Fibroblast of skin of left quadriceps (primary cell): ENCODE measurements at regions not wholly inside any gene's neighbourhood (a gene's known extent, or its start where the extent isn't known, plus 50 kb on each side); places are given as distances from the start of the nearest gene placed in this dataset.
A peak's percentile ranks its signal among the peaks of the same experiment; 100 is the strongest.
"Not testable (repeated sequence)": the region's sequence is repeated elsewhere in the genome, so short reads cannot be mapped to it uniquely, and the experiment has no call there.

ENCODE experiments used
- DNase-seq, 2 experiments: peaks; one replicate each; pipeline ENCODE4 v3.0.0-alpha.2; 2013; ENCODE audit warnings: low read depth in 2 of 2

- not testable (repeated sequence) for DNase-seq
Measured at GRCh38 chr9:62833323-62834200, 1643.7 kb downstream of the SPATA31A7 start.

- DNase-seq = not testable (repeated sequence)
Measured at GRCh38 chr9:62837254-62837911, 1647.5 kb downstream of the SPATA31A7 start.

- peak; percentile 59 to 62 for DNase-seq
Measured at GRCh38 chr9:62838024-62838718, 1648.3 kb downstream of the SPATA31A7 start.

GRCh38 chr9:62839168-62839567 is 1649.3 kb downstream of the SPATA31A7 start:
- DNase-seq = not testable (repeated sequence)

GRCh38 chr9:62843145-62843544 is 1653.3 kb downstream of the SPATA31A7 start:
- DNase-seq = not testable (repeated sequence)

GRCh38 chr9:62843706-62844290 is 1654.0 kb downstream of the SPATA31A7 start:
- DNase-seq = not testable (repeated sequence)

GRCh38 chr9:62844681-62845185 is 1654.9 kb downstream of the SPATA31A7 start:
- not testable (repeated sequence) for DNase-seq

GRCh38 chr9:62848258-62848657 is 1658.4 kb downstream of the SPATA31A7 start:
- DNase-seq = not testable (repeated sequence)

GRCh38 chr9:62849991-62850390 is 1660.2 kb downstream of the SPATA31A7 start:
- DNase-seq = not testable (repeated sequence)

- DNase-seq = not testable (repeated sequence)
Measured at GRCh38 chr9:62857280-62857679, 1667.4 kb downstream of the SPATA31A7 start.

GRCh38 chr9:62858240-62858639 is 1668.4 kb downstream of the SPATA31A7 start:
- not testable (repeated sequence) for DNase-seq

GRCh38 chr9:62860939-62861860 is 1671.4 kb downstream of the SPATA31A7 start:
- not testable (repeated sequence) for DNase-seq

GRCh38 chr9:62862180-62862579 is 1672.3 kb downstream of the SPATA31A7 start:
- DNase-seq = not testable (repeated sequence)

GRCh38 chr9:62863319-62863718 is 1673.5 kb downstream of the SPATA31A7 start:
- not testable (repeated sequence) for DNase-seq

GRCh38 chr9:62863867-62864266 is 1674.0 kb downstream of the SPATA31A7 start:
- not testable (repeated sequence) for DNase-seq

- not testable (repeated sequence) for DNase-seq
Measured at GRCh38 chr9:62864481-62865469, 1674.9 kb downstream of the SPATA31A7 start.

GRCh38 chr9:62869061-62869460 is 1679.2 kb downstream of the SPATA31A7 start:
- DNase-seq = not testable (repeated sequence)

GRCh38 chr9:62871765-62872164 is 1681.9 kb downstream of the SPATA31A7 start:
- DNase-seq = not testable (repeated sequence)

GRCh38 chr9:62874213-62874612 is 1684.4 kb downstream of the SPATA31A7 start:
- DNase-seq = not testable (repeated sequence)
